SK-N-SH treated with all-trans-retinoic acid at 6 μM for 48 hours (cell line): ENCODE measurements at regions not wholly inside any gene's neighbourhood (a gene's known extent, or its start where the extent isn't known, plus 50 kb on each side); places are given as distances from the start of the nearest gene placed in this dataset.

Experiments used
- ATAC-seq: fragments of 200-7000 bp; cut with Tn5 transposase; 3 replicates; pipeline ENCODE4 v1.9.1; 2020; ENCODE audit warnings: mild to moderate bottlenecking, moderate library complexity
- ARNTL ChIP-seq: fragments of 450-650 bp; formaldehyde crosslinking; IDR thresholded peaks from 2 replicates; pipeline ENCODE4 v1.5.0; 2020; ENCODE audit warnings: low read depth, mild to moderate bottlenecking, moderate library complexity, borderline replicate concordance
- CSDC2 ChIP-seq: fragments of 250-450 bp; sonication (Bioruptor Pico); IDR thresholded peaks from 2 replicates; pipeline ENCODE4 v1.5.0; 2020; ENCODE audit warnings: mild to moderate bottlenecking, moderate library complexity
- ESRRG ChIP-seq: fragments of 250-450 bp; sonication (Bioruptor Pico); IDR thresholded peaks from 2 replicates; pipeline ENCODE4 v1.6.1; 2021; ENCODE audit warnings: mild to moderate bottlenecking
- ISL1 ChIP-seq: fragments of 250-450 bp; sonication (Bioruptor Pico); IDR thresholded peaks from 2 replicates; pipeline ENCODE4 v2.1.2; 2022; ENCODE audit warnings: mild to moderate bottlenecking, moderate library complexity
- PPARA ChIP-seq: fragments of 250-450 bp; sonication (Bioruptor Pico); IDR thresholded peaks from 2 replicates; pipeline ENCODE4 v1.5.0; 2020; ENCODE audit warnings: mild to moderate bottlenecking, borderline replicate concordance
- RARB ChIP-seq: fragments of 250-450 bp; sonication (Bioruptor Pico); IDR thresholded peaks from 2 replicates; pipeline ENCODE4 v1.8.0; 2021; ENCODE audit warnings: mild to moderate bottlenecking, moderate library complexity
- TOX ChIP-seq: fragments of 250-450 bp; sonication (Bioruptor Pico); IDR thresholded peaks from 2 replicates; pipeline ENCODE4 v1.8.0; 2021; ENCODE audit warnings: mild to moderate bottlenecking, moderate library complexity, borderline replicate concordance
- ZC3H10 ChIP-seq: fragments of 250-450 bp; sonication (Bioruptor Pico); IDR thresholded peaks from 2 replicates; pipeline ENCODE4 v1.5.1; 2021; ENCODE audit warnings: mild to moderate bottlenecking, moderate library complexity
- ZFP3 ChIP-seq: fragments of 250-450 bp; sonication (Bioruptor Pico); IDR thresholded peaks from 2 replicates; pipeline ENCODE4 v1.5.0; 2020; ENCODE audit warnings: mild to moderate bottlenecking, moderate library complexity
- ZFP30 ChIP-seq: fragments of 450-650 bp; formaldehyde crosslinking; IDR thresholded peaks from 2 replicates; pipeline ENCODE4 v1.5.0; 2022; ENCODE audit warnings: mild to moderate bottlenecking, moderate library complexity
- ZNF565 ChIP-seq: fragments of 450-650 bp; formaldehyde crosslinking; conservative IDR thresholded peaks from 2 replicates; pipeline ENCODE4 v1.5.0; 2020; ENCODE audit warnings: low read depth, mild to moderate bottlenecking, moderate library complexity
- ZNF70 ChIP-seq: fragments of 450-650 bp; formaldehyde crosslinking; IDR thresholded peaks from 2 replicates; pipeline ENCODE4 v1.5.0; 2020; ENCODE audit warnings: mild to moderate bottlenecking, moderate library complexity
- ZNF8 ChIP-seq: fragments of 450-650 bp; formaldehyde crosslinking; IDR thresholded peaks from 2 replicates; pipeline ENCODE4 v1.5.0; 2020; ENCODE audit warnings: mild to moderate bottlenecking, moderate library complexity
- TF ChIP-seq, protein P1 (sequence below): fragments of 250-450 bp; sonication (Bioruptor Pico); IDR thresholded peaks from 2 replicates; pipeline ENCODE4 v1.8.0; 2021; ENCODE audit warnings: low read depth, mild to moderate bottlenecking, moderate library complexity, borderline replicate concordance
- TF ChIP-seq, protein P2 (sequence below): fragments of 250-450 bp; sonication (Bioruptor Pico); IDR thresholded peaks from 2 replicates; pipeline ENCODE4 v1.5.0; 2020; ENCODE audit warnings: mild to moderate bottlenecking, moderate library complexity

DNA sequence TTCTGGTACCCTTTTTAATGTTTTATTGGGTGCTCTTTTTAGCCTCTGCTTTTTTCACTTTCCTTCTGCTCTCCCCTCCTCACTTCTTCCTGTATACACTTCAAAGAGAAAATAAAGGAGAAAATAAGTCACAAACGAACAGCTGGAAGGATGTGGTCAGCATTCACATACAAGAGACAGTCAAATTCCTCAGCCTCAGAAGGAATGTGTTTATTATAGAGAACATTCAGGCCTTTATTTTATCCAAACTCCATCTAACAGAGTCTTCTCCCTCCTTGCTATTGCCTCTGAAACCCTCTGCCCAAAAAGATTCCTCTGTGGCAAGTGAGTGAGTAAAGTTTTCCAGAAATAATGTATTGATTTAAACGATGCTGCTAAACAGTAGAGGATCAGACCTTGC lies 490.4 kb downstream of the FRK start (continued):
- TF ChIP-seq, protein P1, sequence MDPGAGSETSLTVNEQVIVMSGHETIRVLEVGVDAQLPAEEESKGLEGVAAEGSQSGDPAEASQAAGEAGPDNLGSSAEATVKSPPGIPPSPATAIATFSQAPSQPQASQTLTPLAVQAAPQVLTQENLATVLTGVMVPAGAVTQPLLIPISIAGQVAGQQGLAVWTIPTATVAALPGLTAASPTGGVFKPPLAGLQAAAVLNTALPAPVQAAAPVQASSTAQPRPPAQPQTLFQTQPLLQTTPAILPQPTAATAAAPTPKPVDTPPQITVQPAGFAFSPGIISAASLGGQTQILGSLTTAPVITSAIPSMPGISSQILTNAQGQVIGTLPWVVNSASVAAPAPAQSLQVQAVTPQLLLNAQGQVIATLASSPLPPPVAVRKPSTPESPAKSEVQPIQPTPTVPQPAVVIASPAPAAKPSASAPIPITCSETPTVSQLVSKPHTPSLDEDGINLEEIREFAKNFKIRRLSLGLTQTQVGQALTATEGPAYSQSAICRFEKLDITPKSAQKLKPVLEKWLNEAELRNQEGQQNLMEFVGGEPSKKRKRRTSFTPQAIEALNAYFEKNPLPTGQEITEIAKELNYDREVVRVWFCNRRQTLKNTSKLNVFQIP (CRISPR knock-in tag), result no peak
- no peak for TF ChIP-seq PPARA (CRISPR knock-in tag)
- no peak for TF ChIP-seq ZFP3

DNA sequence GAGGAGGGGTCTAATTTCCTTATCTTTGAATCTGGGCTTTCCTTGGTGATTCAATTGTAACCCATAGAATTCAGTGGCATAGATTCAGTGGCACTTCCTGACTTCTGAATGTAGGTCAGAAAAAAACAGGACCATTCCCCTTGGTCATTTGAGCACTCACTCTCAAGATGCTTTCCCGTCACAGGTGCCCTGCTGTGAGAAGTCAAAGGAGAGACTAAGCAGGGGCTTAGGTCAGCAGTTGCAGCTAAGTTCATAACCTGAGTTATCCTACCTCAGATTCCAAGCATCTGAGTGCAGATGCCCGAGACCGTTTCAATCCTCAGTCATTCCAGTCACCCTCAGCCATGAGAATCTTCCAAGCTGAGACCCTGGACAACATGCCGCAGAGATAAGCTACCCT lies 506.6 kb downstream of the FRK start:
- ATAC-seq, result no peak
- no peak for TF ChIP-seq ZC3H10 (CRISPR knock-in tag)
- no peak for TF ChIP-seq TOX (CRISPR knock-in tag)
- TF ChIP-seq CSDC2, result no peak
- TF ChIP-seq, protein P2, sequence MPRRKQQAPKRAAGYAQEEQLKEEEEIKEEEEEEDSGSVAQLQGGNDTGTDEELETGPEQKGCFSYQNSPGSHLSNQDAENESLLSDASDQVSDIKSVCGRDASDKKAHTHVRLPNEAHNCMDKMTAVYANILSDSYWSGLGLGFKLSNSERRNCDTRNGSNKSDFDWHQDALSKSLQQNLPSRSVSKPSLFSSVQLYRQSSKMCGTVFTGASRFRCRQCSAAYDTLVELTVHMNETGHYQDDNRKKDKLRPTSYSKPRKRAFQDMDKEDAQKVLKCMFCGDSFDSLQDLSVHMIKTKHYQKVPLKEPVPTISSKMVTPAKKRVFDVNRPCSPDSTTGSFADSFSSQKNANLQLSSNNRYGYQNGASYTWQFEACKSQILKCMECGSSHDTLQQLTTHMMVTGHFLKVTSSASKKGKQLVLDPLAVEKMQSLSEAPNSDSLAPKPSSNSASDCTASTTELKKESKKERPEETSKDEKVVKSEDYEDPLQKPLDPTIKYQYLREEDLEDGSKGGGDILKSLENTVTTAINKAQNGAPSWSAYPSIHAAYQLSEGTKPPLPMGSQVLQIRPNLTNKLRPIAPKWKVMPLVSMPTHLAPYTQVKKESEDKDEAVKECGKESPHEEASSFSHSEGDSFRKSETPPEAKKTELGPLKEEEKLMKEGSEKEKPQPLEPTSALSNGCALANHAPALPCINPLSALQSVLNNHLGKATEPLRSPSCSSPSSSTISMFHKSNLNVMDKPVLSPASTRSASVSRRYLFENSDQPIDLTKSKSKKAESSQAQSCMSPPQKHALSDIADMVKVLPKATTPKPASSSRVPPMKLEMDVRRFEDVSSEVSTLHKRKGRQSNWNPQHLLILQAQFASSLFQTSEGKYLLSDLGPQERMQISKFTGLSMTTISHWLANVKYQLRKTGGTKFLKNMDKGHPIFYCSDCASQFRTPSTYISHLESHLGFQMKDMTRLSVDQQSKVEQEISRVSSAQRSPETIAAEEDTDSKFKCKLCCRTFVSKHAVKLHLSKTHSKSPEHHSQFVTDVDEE (CRISPR knock-in tag), result no peak
- TF ChIP-seq, protein P1 (CRISPR knock-in tag), result no peak

DNA sequence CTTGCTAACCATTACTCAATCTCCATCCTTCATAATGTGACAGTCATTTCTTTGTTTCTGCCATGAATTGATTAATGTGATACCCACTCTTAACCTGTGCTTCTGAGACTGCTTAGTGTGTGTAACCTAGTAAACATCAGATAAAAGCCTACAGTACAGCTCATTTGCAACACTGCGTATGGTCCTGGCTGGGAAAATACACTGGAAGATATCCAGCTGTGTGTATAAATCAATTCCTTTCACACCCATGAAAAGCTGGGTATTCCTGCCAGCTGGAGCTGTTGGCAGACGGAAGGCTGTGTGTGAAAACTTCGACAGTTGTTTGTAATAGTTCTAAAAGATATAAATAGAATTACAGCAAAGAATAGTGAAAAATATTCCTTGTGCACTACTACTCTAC lies 509.2 kb downstream of the FRK start:
- TF ChIP-seq, protein P1 (CRISPR knock-in tag), result no peak
- TF ChIP-seq ZFP30 (CRISPR knock-in tag), result no peak
- TF ChIP-seq, protein P2 (CRISPR knock-in tag), result no peak
- TF ChIP-seq ZNF70 (CRISPR knock-in tag), result no peak
- TF ChIP-seq TOX (CRISPR knock-in tag), result no peak
- no peak for TF ChIP-seq CSDC2
- no peak for TF ChIP-seq ZC3H10 (CRISPR knock-in tag)
- no peak for TF ChIP-seq ARNTL (CRISPR knock-in tag)
- TF ChIP-seq ZNF8 (CRISPR knock-in tag), result no peak
- TF ChIP-seq, all 23 proteins: peak for 0
- no peak for ATAC-seq

- TF ChIP-seq PPARA (CRISPR knock-in tag) (no peak), ISL1 (CRISPR knock-in tag) (no peak), ESRRG (CRISPR knock-in tag) (no peak), ZNF565 (no peak), RARB (CRISPR knock-in tag) (no peak), ZNF70 (CRISPR knock-in tag) (no peak)
- ATAC-seq, result no peak
Measured at GRCh38 chr6:115545672-115545986, 515.1 kb downstream of the FRK start.
